Aorta (tissue), 5 donors: ENCODE measurements at regions not wholly inside any gene's neighbourhood (a gene's known extent, or its start where the extent isn't known, plus 50 kb on each side); places are given as distances from the start of the nearest gene placed in this dataset.
"Not testable (repeated sequence)": the region's sequence is repeated elsewhere in the genome, so short reads cannot be mapped to it uniquely, and the experiment has no call there.

Experiments
- ATAC-seq: fragments of 200-7000 bp; cut with Tn5 transposase; one replicate; pipeline ENCODE4 v1.9.1; 2022; ENCODE audit warnings: moderate library complexity; ENCODE audit not compliant: low FRiP score
- DNase-seq, 2 donors: peaks; one replicate each; pipeline ENCODE4 v3.0.0-alpha.2; 2020
- H3K27ac ChIP-seq, 2 donors: one replicate each; pipeline ENCODE4 v1.5.1; 2013; ENCODE audit warnings: low read length in 2 of 2, mild to moderate bottlenecking in 2 of 2, moderate library complexity in 2 of 2, control low read depth in 1 of 2, inconsistent platforms in 1 of 2, low read depth in 1 of 2
- H3K27me3 ChIP-seq, 2 donors: one replicate each; pipeline ENCODE4 v1.6.1; 2013; ENCODE audit warnings: control low read depth in 1 of 2, low read length in 1 of 2, mild to moderate bottlenecking in 1 of 2, moderate library complexity in 1 of 2; ENCODE audit not compliant: insufficient read depth in 2 of 2, control insufficient read depth in 1 of 2
- H3K36me3 ChIP-seq, 2 donors: one replicate each; pipeline ENCODE4 v1.6.1; 2013; ENCODE audit warnings: control low read depth in 1 of 2, low read length in 1 of 2, mild to moderate bottlenecking in 1 of 2; ENCODE audit not compliant: insufficient read depth in 2 of 2, control insufficient read depth in 1 of 2
- H3K4me1 ChIP-seq, 2 donors: one replicate each; pipeline ENCODE4 v1.6.1; 2013; ENCODE audit warnings: low read length in 2 of 2, control low read depth in 1 of 2, mild to moderate bottlenecking in 1 of 2, moderate library complexity in 1 of 2; ENCODE audit not compliant: insufficient read depth in 2 of 2, control insufficient read depth in 1 of 2
- H3K4me3 ChIP-seq, 2 donors: one replicate each; pipeline ENCODE4 v1.5.1; 2013; ENCODE audit warnings: low read length in 2 of 2, control low read depth in 1 of 2, mild to moderate bottlenecking in 1 of 2
- H3K9me3 ChIP-seq: one replicate; pipeline ENCODE4 v1.6.1; 2013; ENCODE audit warnings: mild to moderate bottlenecking, low read length; ENCODE audit not compliant: control insufficient read depth
- WGBS, 2 donors: extraction: QIAGEN DNeasy Blood & Tissue Kit; methylation state at CpG; one replicate each; pipeline ENCODE4 v1.1.7; 2013; 5-methylcytosine and 5-hydroxymethylcytosine counted together
- intact Hi-C, 2 donors: fragments of 100-400 bp; cut with DNase I; formaldehyde crosslinking; loops; one replicate each; pipeline versions ENCODE4 v1.14.2 to v1.15.0; 2022
- donor health status: healthy with polysubstance abuse.
- donor health status: Bipolar disorder and iron deficiency.
- donor health status: DM: no; HTN: no; CAD: no.
- donor health status: DM: no; HTN: no; CAD: no.
- donor health status: DM: yes; HTN: yes; CAD: no.

- intact Hi-C loops = no loop called here
- peaks cover 1% of the 10 kb centered on the region for H3K9me3 ChIP-seq
- H3K27ac ChIP-seq = no peak overlapping the region
- WGBS, 2 donors = 48 to 84% methylated on average over 1 of the region's 1 CpG
- no peak for ATAC-seq
- H3K36me3 ChIP-seq = no peaks in the 10 kb centered on the region
- H3K27me3 ChIP-seq = no peaks in the 10 kb centered on the region
- DNase-seq = no peak
- H3K4me3 ChIP-seq = no peak overlapping the region
- H3K4me1 ChIP-seq = no peaks in the 10 kb centered on the region
These were observed 295.5 kb downstream of the MDFIC start for GRCh38 chr7:115217373-115217772.

GRCh38 chr7:115216652-115217051 lies 294.8 kb downstream of the MDFIC start:
- intact Hi-C loops = no loop called here
- H3K27me3 ChIP-seq = no peaks in the 10 kb centered on the region

GRCh38 chr7:115211171-115211570 lies 289.3 kb downstream of the MDFIC start:
- ATAC-seq (no peak), DNase-seq (no peak)
- no peaks in the 10 kb centered on the region for H3K27me3 ChIP-seq
- H3K4me3 ChIP-seq = no peak overlapping the region
- H3K27ac ChIP-seq = no peak overlapping the region
- WGBS, 2 donors = 34 to 39% methylated on average over 1 of the region's 1 CpG
- no peaks in the 10 kb centered on the region for H3K36me3 ChIP-seq
- no peaks in the 10 kb centered on the region for H3K4me1 ChIP-seq
- H3K9me3 ChIP-seq = peaks cover 1% of the 10 kb centered on the region
- intact Hi-C loops = no loop called here

More at GRCh38 chr7:115216652-115217051, 294.8 kb downstream of the MDFIC start:
- no peak for ATAC-seq
- DNase-seq = no peak
- WGBS, 2 donors = 88 to 93% methylated on average over 1 of the region's 1 CpG
- Histone ChIP-seq H3K9me3 (peaks cover 1% of the 10 kb centered on the region), H3K36me3 (no peaks in the 10 kb centered on the region), H3K4me3 (no peak overlapping the region), H3K27ac (no peak overlapping the region), H3K4me1 (no peaks in the 10 kb centered on the region)

- intact Hi-C loops = no loop called here
These were observed 288.7 kb downstream of the MDFIC start for GRCh38 chr7:115210552-115210951.

GRCh38 chr7:115208710-115209560 lies 287.0 kb downstream of the MDFIC start:
- intact Hi-C loops = no loop called here
- Histone ChIP-seq H3K27me3 (no peaks in the 10 kb centered on the region), H3K27ac (no peak overlapping the region), H3K4me1 (no peaks in the 10 kb centered on the region), H3K36me3 (no peaks in the 10 kb centered on the region), H3K4me3 (no peak overlapping the region), H3K9me3 (peaks cover 1% of the 10 kb centered on the region)
- ATAC-seq = no peak
- no peak for DNase-seq
- 84 to 89% methylated on average over 6 of the region's 6 CpGs for WGBS, 2 donors

More at GRCh38 chr7:115210552-115210951, 288.7 kb downstream of the MDFIC start:
- no peaks in the 10 kb centered on the region for H3K27me3 ChIP-seq
- H3K36me3 ChIP-seq = no peaks in the 10 kb centered on the region
- no peak for ATAC-seq
- no peaks in the 10 kb centered on the region for H3K4me1 ChIP-seq
- no peak overlapping the region for H3K4me3 ChIP-seq
- no peak overlapping the region for H3K27ac ChIP-seq
- 57 to 68% methylated on average over 4 of the region's 4 CpGs for WGBS, 2 donors
- no peak for DNase-seq
- peaks cover 1% of the 10 kb centered on the region for H3K9me3 ChIP-seq

GRCh38 chr7:115206374-115206773 lies 284.5 kb downstream of the MDFIC start:
- intact Hi-C loops, H3K4me3 ChIP-seq, ATAC-seq, H3K27ac ChIP-seq, DNase-seq, H3K9me3 ChIP-seq, H3K27me3 ChIP-seq, H3K4me1 ChIP-seq, H3K36me3 ChIP-seq: not testable (repeated sequence)
- 67 to 72% methylated on average over 2 of the region's 2 CpGs for WGBS, 2 donors

- no peak for DNase-seq
- Histone ChIP-seq H3K4me1 (no peaks in the 10 kb centered on the region), H3K4me3 (no peak overlapping the region), H3K27me3 (no peaks in the 10 kb centered on the region), H3K36me3 (no peaks in the 10 kb centered on the region), H3K27ac (no peak overlapping the region), H3K9me3 (no peaks in the 10 kb centered on the region)
- no peak for ATAC-seq
- intact Hi-C loops = no loop called here
- WGBS, 2 donors = 92 to 94% methylated on average over 3 of the region's 3 CpGs
These were observed 276.2 kb downstream of the MDFIC start for GRCh38 chr7:115198143-115198542.

- intact Hi-C loops = no loop called here
These were observed 273.3 kb downstream of the MDFIC start for GRCh38 chr7:115195208-115195607.

GRCh38 chr7:115191526-115191925 lies 269.6 kb downstream of the MDFIC start:
- ATAC-seq (no peak), DNase-seq (no peak)
- H3K27ac ChIP-seq = no peak overlapping the region
- no peaks in the 10 kb centered on the region for H3K4me1 ChIP-seq
- no peaks in the 10 kb centered on the region for H3K9me3 ChIP-seq
- intact Hi-C loops = no loop called here
- WGBS, 2 donors = 56 to 61% methylated on average over 2 of the region's 2 CpGs
- H3K4me3 ChIP-seq = no peak overlapping the region
- no peaks in the 10 kb centered on the region for H3K27me3 ChIP-seq
- H3K36me3 ChIP-seq = no peaks in the 10 kb centered on the region

More at GRCh38 chr7:115195208-115195607, 273.3 kb downstream of the MDFIC start:
- no peaks in the 10 kb centered on the region for H3K36me3 ChIP-seq
- no peaks in the 10 kb centered on the region for H3K27me3 ChIP-seq
- H3K9me3 ChIP-seq = no peaks in the 10 kb centered on the region
- no peak overlapping the region for H3K4me3 ChIP-seq
- WGBS, 2 donors = 93 to 96% methylated on average over 2 of the region's 2 CpGs
- H3K4me1 ChIP-seq = no peaks in the 10 kb centered on the region
- no peak overlapping the region for H3K27ac ChIP-seq
- ATAC-seq (no peak), DNase-seq (no peak)
